Ovary (tissue), 7 donors: ENCODE measurements at regions not wholly inside any gene's neighbourhood (a gene's known extent, or its start where the extent isn't known, plus 50 kb on each side); places are given as distances from the start of the nearest gene placed in this dataset.

Experiments used
- DNase-seq, 5 donors: peaks; one replicate each; pipeline ENCODE4 v3.0.0-alpha.2; 2019 to 2020
- H3K27ac ChIP-seq, 2 donors: fragments of 200-600 bp; one replicate each; pipeline versions ENCODE4 v1.5.1 to v1.8.0; 2019 to 2022
- H3K27me3 ChIP-seq: fragments of 200-600 bp; one replicate; pipeline ENCODE4 v1.8.0; 2022
- H3K36me3 ChIP-seq: fragments of 200-600 bp; sonication (generic); one replicate; pipeline ENCODE4 v1.5.1; 2019
- H3K4me1 ChIP-seq: one replicate; pipeline ENCODE4 v1.8.1; 2013; ENCODE audit warnings: mild to moderate bottlenecking, moderate library complexity; ENCODE audit not compliant: insufficient read depth
- H3K4me3 ChIP-seq: fragments of 200-600 bp; sonication (generic); one replicate; pipeline ENCODE4 v1.5.1; 2017
- H3K9me3 ChIP-seq, 2 donors: fragments of 200-600 bp in 1 of 2; sonication (generic) in 1 of 2; one replicate each; pipeline versions ENCODE4 v1.5.1 to v1.8.1; 2013 to 2019; ENCODE audit warnings: mild to moderate bottlenecking in 1 of 2, moderate library complexity in 1 of 2
- CTCF ChIP-seq, 3 donors: fragments of 450-650 bp in 2 of 3; fragments of 200-600 bp in 1 of 3; IDR thresholded peaks; one replicate each; pipeline versions ENCODE4 v1.5.1 to v1.8.0; 2016 to 2022; ENCODE audit warnings: antibody characterized with exemption in 3 of 3, mild to moderate bottlenecking in 1 of 3
- EP300 ChIP-seq: sonication (generic); formaldehyde crosslinking; IDR thresholded peaks from one replicate; pipeline ENCODE4 v1.6.1; 2017; ENCODE audit warnings: antibody characterized with exemption
- POLR2A ChIP-seq: fragments of 450-650 bp; IDR thresholded peaks from one replicate; pipeline ENCODE4 v1.6.1; 2017; ENCODE audit warnings: antibody characterized with exemption, mild to moderate bottlenecking, moderate library complexity
- WGBS, 3 donors: extraction: QIAGEN DNeasy Blood & Tissue Kit in 1 of 3; methylation state at CpG; one replicate each; pipeline versions ENCODE4 v1.1.5 to v1.1.7; 2013 to 2017; 5-methylcytosine and 5-hydroxymethylcytosine counted together
- intact Hi-C, 4 donors: fragments of 100-400 bp; cut with DNase I; formaldehyde crosslinking; loops; one replicate each; pipeline versions ENCODE4 v1.11.0 to v1.15.1; 2022 to 2023
- donor health status: DM: no; HTN: no; CAD: no; lungs with moderate emphysema.
- donor health status: DM: no; HTN: no; CAD: no.
- donor health status: Bipolar disorder and iron deficiency.
- donor health status: DM: no; HTN: no; CAD: no.
- donor health status: DM: yes; HTN: yes; CAD: no.

- Histone ChIP-seq H3K27ac (no peak overlapping the region), H3K4me1 (no peaks in the 10 kb centered on the region), H3K4me3 (no peak overlapping the region), H3K27me3 (no peaks in the 10 kb centered on the region), H3K9me3 (no peaks in the 10 kb centered on the region), H3K36me3 (no peaks in the 10 kb centered on the region)
- WGBS, 3 donors: 70 to 81% (median 73%) methylated on average over 4 of the region's 4 CpGs
- TF ChIP-seq EP300 (no peak), CTCF (IDR thresholded peaks at IDR 0.05) (no peak), POLR2A (no peak)
- DNase-seq: no peak
- intact Hi-C loops: no loop called here
Observed at GRCh38 chr1:189429610-189430009, 1048.1 kb downstream of the BRINP3 start.

- Histone ChIP-seq H3K36me3 (no peaks in the 10 kb centered on the region), H3K27me3 (no peaks in the 10 kb centered on the region), H3K4me3 (no peak overlapping the region), H3K9me3 (no peaks in the 10 kb centered on the region), H3K27ac (no peak overlapping the region), H3K4me1 (no peaks in the 10 kb centered on the region)
- WGBS, 3 donors: 90 to 92% (median 91%) methylated on average over 2 of the region's 2 CpGs
- intact Hi-C loops: no loop called here
- TF ChIP-seq POLR2A: no peak
- TF ChIP-seq EP300: no peak
- no peak for TF ChIP-seq CTCF (IDR thresholded peaks at IDR 0.05)
- DNase-seq: no peak
Observed at GRCh38 chr1:189431447-189431846, 1046.2 kb downstream of the BRINP3 start.

- no peaks in the 10 kb centered on the region for H3K27me3 ChIP-seq
- no peaks in the 10 kb centered on the region for H3K9me3 ChIP-seq
- no peak for DNase-seq
- H3K36me3 ChIP-seq: no peaks in the 10 kb centered on the region
- H3K4me1 ChIP-seq: no peaks in the 10 kb centered on the region
- intact Hi-C loops: no loop called here
- TF ChIP-seq CTCF (IDR thresholded peaks at IDR 0.05) (no peak), EP300 (no peak), POLR2A (no peak)
- H3K4me3 ChIP-seq: no peak overlapping the region
- WGBS, 3 donors: 89 to 91% (median 89%) methylated on average over 2 of the region's 2 CpGs
- no peak overlapping the region for H3K27ac ChIP-seq
Observed at GRCh38 chr1:189432753-189433152, 1044.9 kb downstream of the BRINP3 start.

- 87 to 98% (median 92%) methylated on average over 1 of the region's 1 CpG for WGBS, 3 donors
- intact Hi-C loops: no loop called here
- H3K36me3 ChIP-seq: no peaks in the 10 kb centered on the region
- no peaks in the 10 kb centered on the region for H3K27me3 ChIP-seq
- H3K4me1 ChIP-seq: no peaks in the 10 kb centered on the region
- no peak for TF ChIP-seq EP300
- TF ChIP-seq POLR2A: no peak
- no peak for TF ChIP-seq CTCF (IDR thresholded peaks at IDR 0.05)
- H3K27ac ChIP-seq: no peak overlapping the region
- no peaks in the 10 kb centered on the region for H3K9me3 ChIP-seq
- H3K4me3 ChIP-seq: no peak overlapping the region
- no peak for DNase-seq
Observed at GRCh38 chr1:189434461-189434860, 1043.2 kb downstream of the BRINP3 start.

GRCh38 chr1:189435398-189435797, 1042.3 kb downstream of the BRINP3 start:
- intact Hi-C loops: loop anchor here in 1 of 4 donors (5.0 kb wide), 1 partner anchor 43 kb away; no protein-coding TSS in a partner anchor
- no peaks in the 10 kb centered on the region for H3K27me3 ChIP-seq
- no peak for DNase-seq
- H3K27ac ChIP-seq: no peak overlapping the region
- H3K9me3 ChIP-seq: no peaks in the 10 kb centered on the region
- H3K4me3 ChIP-seq: no peak overlapping the region
- H3K36me3 ChIP-seq: no peaks in the 10 kb centered on the region
- TF ChIP-seq EP300: no peak
- TF ChIP-seq POLR2A: no peak
- no peak for TF ChIP-seq CTCF (IDR thresholded peaks at IDR 0.05)
- no peaks in the 10 kb centered on the region for H3K4me1 ChIP-seq
